Upper lobe of left lung (tissue), 6 donors: ENCODE measurements at regions not wholly inside any gene's neighbourhood (a gene's known extent, or its start where the extent isn't known, plus 50 kb on each side); places are given as distances from the start of the nearest gene placed in this dataset.

ENCODE experiments used
- ATAC-seq, 2 donors: fragments of 200-7000 bp; cut with Tn5 transposase; one replicate each; pipeline ENCODE4 v1.9.1; 2022; ENCODE audit warnings: mild to moderate bottlenecking in 2 of 2, moderate library complexity in 2 of 2; ENCODE audit not compliant: low FRiP score in 2 of 2
- DNase-seq, 2 donors: peaks; one replicate each; pipeline ENCODE4 v3.0.0-alpha.2; 2019 to 2020
- H3K27ac ChIP-seq, 4 donors: fragments of 200-600 bp; sonication (generic); one replicate each; pipeline ENCODE4 v1.5.1; 2016 to 2019
- H3K27me3 ChIP-seq, 4 donors: fragments of 200-600 bp; sonication (generic); one replicate each; pipeline ENCODE4 v1.5.1; 2017 to 2019
- H3K36me3 ChIP-seq, 4 donors: fragments of 200-600 bp; sonication (generic); one replicate each; pipeline ENCODE4 v1.5.1; 2016 to 2019
- H3K4me1 ChIP-seq, 4 donors: fragments of 200-600 bp; sonication (generic); one replicate each; pipeline ENCODE4 v1.5.1; 2018 to 2019
- H3K4me3 ChIP-seq, 4 donors: fragments of 200-600 bp; sonication (generic); one replicate each; pipeline ENCODE4 v1.5.1; 2017 to 2019; ENCODE audit warnings: mild to moderate bottlenecking in 2 of 4, moderate library complexity in 1 of 4
- H3K9me3 ChIP-seq, 4 donors: fragments of 200-600 bp; sonication (generic); one replicate each; pipeline ENCODE4 v1.5.1; 2018 to 2019
- EP300 ChIP-seq, 4 donors: sonication (generic); formaldehyde crosslinking; IDR thresholded peaks; one replicate each; pipeline ENCODE4 v1.5.1; 2017; ENCODE audit warnings: antibody characterized with exemption in 4 of 4, control low read depth in 2 of 4
- POLR2A ChIP-seq, 4 donors: fragments of 450-650 bp; IDR thresholded peaks; one replicate each; pipeline ENCODE4 v1.5.1; 2016 to 2017; ENCODE audit warnings: antibody characterized with exemption in 4 of 4, mild to moderate bottlenecking in 2 of 4
- POLR2AphosphoS5 ChIP-seq, 2 donors: sonication (generic); formaldehyde crosslinking; IDR thresholded peaks; one replicate each; pipeline ENCODE4 v1.5.1; 2017; ENCODE audit warnings: antibody characterized with exemption in 2 of 2
- WGBS, 2 donors: methylation state at CpG; one replicate each; pipeline ENCODE4 v1.1.5; 2017 to 2018; 5-methylcytosine and 5-hydroxymethylcytosine counted together
- TF ChIP-seq, protein P1 (sequence below), 6 experiments: fragments of 450-650 bp in 4 of 6; fragments of 200-600 bp in 2 of 6; sonication (generic) in 2 of 6; IDR thresholded peaks; one replicate each; pipeline ENCODE4 v1.5.1; 2016 to 2019; ENCODE audit warnings: antibody characterized with exemption in 6 of 6
- donor health status: DM: no; HTN: no; CAD: no; lungs with moderate emphysema.
- donor health status: DM: no; HTN: yes; CAD: no; lungs with severe emphysema.

DNA sequence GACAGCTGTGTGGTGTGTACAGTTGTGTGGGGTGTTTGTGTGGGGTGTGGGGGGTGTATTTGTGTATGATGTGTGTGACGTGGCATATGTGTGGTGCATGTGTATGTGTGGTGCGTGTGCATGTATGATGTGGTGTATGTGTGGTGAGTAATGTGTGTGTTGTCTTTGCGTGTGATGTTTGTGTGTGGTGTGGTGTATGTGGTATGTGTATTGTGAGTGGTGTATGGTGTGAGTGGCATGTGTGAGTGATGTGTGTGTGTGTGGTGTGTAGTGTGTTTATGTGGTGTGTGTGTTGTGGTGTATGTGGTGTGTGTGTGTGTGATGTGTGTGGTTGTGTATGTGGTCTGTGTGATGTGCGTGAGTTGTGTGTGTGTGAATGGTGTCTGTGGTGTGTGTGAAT lies 191.1 kb downstream of the MELK start:
- Histone ChIP-seq H3K36me3 (no peaks in the 10 kb centered on the region), H3K4me1 (peaks cover 0 to 10% (median 3%) of the 10 kb centered on the region in 4 donors), H3K9me3 (no peaks in the 10 kb centered on the region), H3K4me3 (no peak overlapping the region), H3K27me3 (no peaks in the 10 kb centered on the region), H3K27ac (no peak overlapping the region)
- no peak for ATAC-seq
- 91 to 93% methylated on average over 4 of the region's 4 CpGs for WGBS, 2 donors
- TF ChIP-seq, protein P1, sequence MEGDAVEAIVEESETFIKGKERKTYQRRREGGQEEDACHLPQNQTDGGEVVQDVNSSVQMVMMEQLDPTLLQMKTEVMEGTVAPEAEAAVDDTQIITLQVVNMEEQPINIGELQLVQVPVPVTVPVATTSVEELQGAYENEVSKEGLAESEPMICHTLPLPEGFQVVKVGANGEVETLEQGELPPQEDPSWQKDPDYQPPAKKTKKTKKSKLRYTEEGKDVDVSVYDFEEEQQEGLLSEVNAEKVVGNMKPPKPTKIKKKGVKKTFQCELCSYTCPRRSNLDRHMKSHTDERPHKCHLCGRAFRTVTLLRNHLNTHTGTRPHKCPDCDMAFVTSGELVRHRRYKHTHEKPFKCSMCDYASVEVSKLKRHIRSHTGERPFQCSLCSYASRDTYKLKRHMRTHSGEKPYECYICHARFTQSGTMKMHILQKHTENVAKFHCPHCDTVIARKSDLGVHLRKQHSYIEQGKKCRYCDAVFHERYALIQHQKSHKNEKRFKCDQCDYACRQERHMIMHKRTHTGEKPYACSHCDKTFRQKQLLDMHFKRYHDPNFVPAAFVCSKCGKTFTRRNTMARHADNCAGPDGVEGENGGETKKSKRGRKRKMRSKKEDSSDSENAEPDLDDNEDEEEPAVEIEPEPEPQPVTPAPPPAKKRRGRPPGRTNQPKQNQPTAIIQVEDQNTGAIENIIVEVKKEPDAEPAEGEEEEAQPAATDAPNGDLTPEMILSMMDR (IDR thresholded peaks at IDR 0.05) = no peak
- no peak for TF ChIP-seq POLR2A (IDR thresholded peaks at IDR 0.05)
- no peak for TF ChIP-seq POLR2AphosphoS5 (IDR thresholded peaks at IDR 0.05)
- no peak for TF ChIP-seq EP300 (IDR thresholded peaks at IDR 0.05)
- no peak for DNase-seq

DNA sequence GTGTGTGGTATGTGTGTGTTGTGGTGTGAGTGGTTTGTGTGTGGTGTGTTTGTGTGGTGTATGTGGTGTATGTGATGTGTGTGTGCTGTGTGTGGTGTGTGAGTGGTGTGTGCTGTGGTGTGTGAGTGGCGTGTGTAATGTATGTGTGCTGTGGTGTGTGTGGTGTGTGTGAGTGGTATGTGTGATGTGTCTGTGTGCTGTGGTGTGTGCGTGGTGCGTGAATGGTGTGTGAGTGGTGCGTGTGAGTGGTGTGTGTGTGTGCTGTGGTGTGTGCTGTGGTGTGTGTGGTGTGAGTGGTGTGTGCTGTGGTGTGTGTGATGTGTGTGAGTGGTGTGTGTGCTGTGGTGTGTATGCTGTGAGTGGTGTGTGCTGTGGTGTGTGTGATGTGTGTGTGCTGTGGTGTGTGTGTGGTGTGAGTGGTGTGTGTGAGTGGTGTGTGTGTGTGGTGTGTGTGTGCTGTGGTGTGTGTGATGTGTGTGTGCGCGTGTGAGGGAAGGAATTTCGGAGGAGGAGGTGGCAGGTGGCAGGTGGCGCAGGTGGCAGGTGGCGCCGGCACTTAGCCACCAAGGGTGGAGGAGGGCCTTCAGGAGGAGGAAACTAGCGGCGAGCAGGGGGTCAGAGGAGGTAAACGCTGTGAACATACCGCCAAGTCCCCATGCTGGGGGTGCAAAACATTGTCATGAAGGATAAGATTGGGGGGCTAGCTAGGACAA lies 191.8 kb downstream of the MELK start:
- Histone ChIP-seq H3K36me3 (no peaks in the 10 kb centered on the region), H3K9me3 (no peaks in the 10 kb centered on the region), H3K27ac (no peak overlapping the region), H3K4me1 (peaks cover 0 to 10% (median 3%) of the 10 kb centered on the region in 4 donors), H3K4me3 (no peak overlapping the region), H3K27me3 (no peaks in the 10 kb centered on the region)
- ATAC-seq = no peak
- 61 to 82% methylated on average over 14 of the region's 14 CpGs for WGBS, 2 donors
- no peak for DNase-seq
- TF ChIP-seq, protein P1 (IDR thresholded peaks at IDR 0.05) = no peak
- TF ChIP-seq POLR2AphosphoS5 (IDR thresholded peaks at IDR 0.05) = no peak
- no peak for TF ChIP-seq EP300 (IDR thresholded peaks at IDR 0.05)
- no peak for TF ChIP-seq POLR2A (IDR thresholded peaks at IDR 0.05)

DNA sequence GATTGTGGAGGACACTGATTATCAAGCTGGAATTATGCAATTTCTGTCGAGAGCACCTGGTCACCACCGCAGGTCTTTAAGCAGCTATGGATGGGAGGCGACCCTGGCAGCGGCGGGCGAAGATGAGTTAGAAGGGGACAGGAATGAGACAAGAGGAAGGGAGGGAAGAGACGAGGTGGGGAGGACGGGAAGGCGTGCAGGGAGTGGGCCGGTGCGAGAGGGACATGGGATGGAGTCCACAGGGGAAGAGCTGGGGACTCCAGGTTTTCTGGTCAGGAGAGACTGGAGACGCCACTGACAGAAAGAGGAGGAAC lies 192.3 kb downstream of the MELK start:
- no peak for TF ChIP-seq EP300 (IDR thresholded peaks at IDR 0.05)
- no peak for TF ChIP-seq POLR2A (IDR thresholded peaks at IDR 0.05)
- TF ChIP-seq, protein P1 (IDR thresholded peaks at IDR 0.05) = no peak
- TF ChIP-seq POLR2AphosphoS5 (IDR thresholded peaks at IDR 0.05) = no peak
- Histone ChIP-seq H3K9me3 (no peaks in the 10 kb centered on the region), H3K27me3 (no peaks in the 10 kb centered on the region), H3K4me3 (no peak overlapping the region), H3K27ac (no peak overlapping the region), H3K4me1 (peaks cover 0 to 10% (median 3%) of the 10 kb centered on the region in 4 donors), H3K36me3 (no peaks in the 10 kb centered on the region)
- DNase-seq (no peak), ATAC-seq (no peak)
- WGBS, 2 donors = 39 to 84% methylated on average over 12 of the region's 12 CpGs

DNA sequence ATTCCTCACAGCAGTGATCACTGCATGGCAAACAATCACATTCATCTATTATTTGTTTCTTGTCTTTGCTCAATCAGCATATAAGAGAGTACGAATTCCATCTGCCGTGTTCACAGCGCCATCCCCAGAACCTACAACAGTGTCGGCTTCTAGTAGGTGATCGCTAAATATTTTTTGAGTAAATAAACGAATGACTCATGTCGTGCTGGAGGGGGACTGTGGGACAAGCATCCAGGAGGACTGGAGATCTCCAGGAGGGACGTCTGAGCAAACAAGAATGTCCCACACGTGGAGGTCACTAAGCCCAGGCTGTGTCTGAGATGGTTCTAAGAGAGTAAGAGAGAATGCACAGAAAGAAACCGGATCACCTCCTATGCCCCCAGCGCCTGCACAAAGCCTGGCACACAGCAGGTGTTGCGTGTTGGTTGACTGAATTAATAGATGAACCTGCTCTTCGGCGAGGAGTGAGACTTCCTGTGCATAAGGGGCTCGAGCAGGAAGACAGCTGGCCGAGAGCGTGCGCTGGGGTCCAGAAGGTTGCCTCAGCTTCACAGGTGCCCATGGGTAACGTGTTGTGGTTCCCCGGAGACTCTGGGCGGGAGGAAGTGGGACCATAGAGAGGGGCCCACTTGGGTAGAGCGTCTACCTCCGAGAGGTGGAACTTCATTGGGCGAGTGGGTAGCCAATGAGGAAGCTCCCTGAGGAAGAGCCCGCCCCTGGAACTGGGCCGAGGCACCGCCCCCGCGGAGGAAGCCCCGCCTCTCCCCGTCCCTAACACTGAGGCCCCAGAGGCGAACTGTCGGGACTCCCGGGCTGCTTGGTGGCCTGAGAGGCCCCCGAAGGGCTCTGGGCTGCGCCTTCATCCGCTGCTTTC lies 193.0 kb downstream of the MELK start:
- 14 to 18% methylated on average over 20 to 37 of the region's 37 CpGs for WGBS, 2 donors
- Histone ChIP-seq H3K9me3 (no peaks in the 10 kb centered on the region), H3K27ac (no peak overlapping the region), H3K36me3 (no peaks in the 10 kb centered on the region), H3K27me3 (peaks cover 0 to 3% (median 0%) of the 10 kb centered on the region in 4 donors), H3K4me3 (peak overlapping the region in 3 of 4 donors; percentile 28 to 45 (median 36)), H3K4me1 (peaks cover 0 to 10% (median 3%) of the 10 kb centered on the region in 4 donors)
- ATAC-seq (peak; percentile 81 to 89), DNase-seq (peak; percentile 77 to 94)
- TF ChIP-seq EP300 (IDR thresholded peaks at IDR 0.05) = no peak
- no peak for TF ChIP-seq POLR2A (IDR thresholded peaks at IDR 0.05)
- TF ChIP-seq, protein P1 (IDR thresholded peaks at IDR 0.05) = no peak
- no peak for TF ChIP-seq POLR2AphosphoS5 (IDR thresholded peaks at IDR 0.05)
